HEK293T (cell line): ENCODE measurements at regions not wholly inside any gene's neighbourhood (a gene's known extent, or its start where the extent isn't known, plus 50 kb on each side); places are given as distances from the start of the nearest gene placed in this dataset.

Experiments used
- CTCF ChIA-PET: fragments of 350-600 bp; formaldehyde crosslinking; extraction: SDS; loops from one replicate; lab custom pipeline; 2021; ENCODE audit warnings: antibody characterized with exemption, inconsistent platforms; lab: Yijun Ruan, JAX
- POLR2A ChIA-PET: fragments of 350-600 bp; formaldehyde crosslinking; extraction: SDS; loops from one replicate; lab custom pipeline; 2020; ENCODE audit warnings: antibody characterized with exemption, inconsistent platforms; lab: Yijun Ruan, JAX
- DNase-seq: peaks from one replicate; pipeline ENCODE4 v3.0.0; 2012; ENCODE audit warnings: mixed read lengths; ENCODE audit errors: extremely low spot score
- ARNT ChIP-seq: fragments of 450-650 bp; IDR thresholded peaks from 2 replicates; pipeline ENCODE4 v1.6.1; 2017; ENCODE audit warnings: mild to moderate bottlenecking
- BHLHE40 ChIP-seq: fragments of 450-650 bp; IDR thresholded peaks from 2 replicates; pipeline ENCODE4 v1.6.1; 2016; ENCODE audit warnings: mild to moderate bottlenecking, moderate library complexity, borderline replicate concordance
- CTBP1 ChIP-seq: fragments of 450-650 bp; IDR thresholded peaks from 2 replicates; pipeline ENCODE4 v1.6.1; 2016; ENCODE audit warnings: borderline replicate concordance
- ELF4 ChIP-seq: fragments of 450-650 bp; IDR thresholded peaks from 2 replicates; pipeline ENCODE4 v1.6.1; 2017; ENCODE audit warnings: antibody characterized with exemption
- FOXA1 ChIP-seq: fragments of 450-650 bp; IDR thresholded peaks from 2 replicates; pipeline ENCODE4 v1.6.1; 2016; ENCODE audit warnings: mild to moderate bottlenecking
- FOXK2 ChIP-seq: fragments of 450-650 bp; IDR thresholded peaks from 2 replicates; pipeline ENCODE4 v1.6.1; 2016; ENCODE audit warnings: mild to moderate bottlenecking
- FOXM1 ChIP-seq: fragments of 450-650 bp; IDR thresholded peaks from 2 replicates; pipeline ENCODE4 v1.6.1; 2017; ENCODE audit warnings: mild to moderate bottlenecking, borderline replicate concordance
- HDGF ChIP-seq: fragments of 450-650 bp; IDR thresholded peaks from 2 replicates; pipeline ENCODE4 v1.6.1; 2017; ENCODE audit warnings: antibody characterized with exemption, borderline replicate concordance
- L3MBTL2 ChIP-seq: fragments of 450-650 bp; conservative IDR thresholded peaks from 2 replicates; pipeline ENCODE4 v1.6.1; 2016; ENCODE audit warnings: mild to moderate bottlenecking
- LEF1 ChIP-seq: fragments of 450-650 bp; IDR thresholded peaks from 2 replicates; pipeline ENCODE4 v1.6.1; 2017; ENCODE audit warnings: mild to moderate bottlenecking, borderline replicate concordance
- NFRKB ChIP-seq: fragments of 450-650 bp; IDR thresholded peaks from 2 replicates; pipeline ENCODE4 v1.6.1; 2016; ENCODE audit warnings: mild to moderate bottlenecking, moderate library complexity
- PKNOX1 ChIP-seq: fragments of 450-650 bp; IDR thresholded peaks from 2 replicates; pipeline ENCODE4 v1.6.1; 2016
- SP1 ChIP-seq: fragments of 450-650 bp; IDR thresholded peaks from 2 replicates; pipeline ENCODE4 v1.6.1; 2017
- SUZ12 ChIP-seq: fragments of 450-650 bp; IDR thresholded peaks from 2 replicates; pipeline ENCODE4 v1.6.1; 2016; ENCODE audit warnings: mild to moderate bottlenecking
- TARDBP ChIP-seq: fragments of 450-650 bp; IDR thresholded peaks from 2 replicates; pipeline ENCODE4 v1.6.1; 2016
- ZNF384 ChIP-seq: fragments of 450-650 bp; IDR thresholded peaks from 2 replicates; pipeline ENCODE4 v1.6.1; 2016

DNA sequence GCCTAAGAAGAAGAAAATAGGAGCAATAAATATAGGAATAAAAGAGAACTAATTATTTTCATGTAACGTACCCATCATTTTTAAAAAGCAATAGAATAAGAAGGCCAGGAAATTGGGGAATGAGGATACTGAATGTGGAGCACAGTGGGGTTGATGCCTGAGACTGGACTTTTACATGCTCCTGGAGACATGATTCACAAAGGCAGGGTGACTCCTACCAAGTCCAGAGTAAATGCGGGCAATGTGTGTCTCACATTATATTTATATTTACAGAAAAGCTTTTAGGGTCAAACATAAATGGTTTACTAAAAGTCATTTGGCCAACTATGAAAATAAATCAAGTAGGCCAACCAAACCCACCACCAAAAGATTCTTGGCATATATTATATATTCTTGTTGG lies 87.9 kb upstream of the COL5A2 start:
- TF ChIP-seq L3MBTL2: no peak
- TF ChIP-seq FOXA1: no peak
- TF ChIP-seq ZNF384: no peak
- no peak for TF ChIP-seq BHLHE40
- TF ChIP-seq HDGF: no peak
- no peak for TF ChIP-seq SUZ12
- no peak for TF ChIP-seq LEF1
- POLR2A ChIA-PET: no interaction called here
- no peak for DNase-seq
- CTCF ChIA-PET: no interaction called here

DNA sequence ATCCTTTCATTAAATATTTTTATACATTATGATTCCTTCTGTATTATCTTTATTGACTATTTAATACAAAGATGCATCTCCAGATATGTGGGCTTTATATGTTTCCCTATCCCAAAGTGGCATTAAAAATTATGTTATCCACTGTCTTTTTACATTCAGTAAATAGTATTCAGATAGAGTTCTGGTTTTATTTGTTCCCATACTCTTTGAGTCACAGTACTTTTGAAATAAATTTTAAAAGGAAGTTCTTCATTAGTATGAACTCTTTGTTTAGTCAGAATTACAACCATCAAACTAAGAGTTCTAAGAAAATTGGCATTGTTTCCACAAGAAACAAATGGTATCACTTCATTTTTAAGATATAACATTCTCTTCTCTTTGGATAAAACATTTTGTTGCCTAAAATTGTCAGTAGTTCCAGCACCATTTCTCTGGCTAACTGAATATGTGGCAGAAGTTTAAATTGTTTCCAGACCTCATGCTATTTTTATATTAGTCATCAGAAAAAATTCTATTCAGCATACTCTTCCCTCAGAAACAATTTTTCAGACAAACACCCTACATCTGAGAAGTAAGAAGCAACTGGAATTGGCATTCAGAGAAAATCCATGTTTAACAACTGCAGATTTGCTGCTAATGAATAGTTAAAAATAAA lies 88.5 kb upstream of the COL5A2 start:
- ChIA-PET POLR2A (no interaction called here), CTCF (no interaction called here)
- TF ChIP-seq NFRKB (no peak), SP1 (no peak), HDGF (no peak), TARDBP (no peak), FOXM1 (no peak), BHLHE40 (no peak), FOXK2 (no peak), PKNOX1 (no peak), FOXA1 (no peak), ZNF384 (no peak), ARNT (no peak), LEF1 (no peak), ELF4 (no peak), SUZ12 (no peak), L3MBTL2 (no peak), CTBP1 (no peak)
- no peak for DNase-seq

GRCh38 chr2:189268763-189269162 lies 89.2 kb upstream of the COL5A2 start:
- CTCF ChIA-PET: no interaction called here
- no peak for DNase-seq
- POLR2A ChIA-PET: no interaction called here
- TF ChIP-seq FOXA1 (no peak), BHLHE40 (no peak), FOXK2 (no peak), PKNOX1 (no peak), NFRKB (no peak), ELF4 (no peak), HDGF (no peak), SP1 (no peak), TARDBP (no peak), FOXM1 (no peak), ARNT (no peak), LEF1 (no peak), CTBP1 (no peak), ZNF384 (no peak), SUZ12 (no peak), L3MBTL2 (no peak)

DNA sequence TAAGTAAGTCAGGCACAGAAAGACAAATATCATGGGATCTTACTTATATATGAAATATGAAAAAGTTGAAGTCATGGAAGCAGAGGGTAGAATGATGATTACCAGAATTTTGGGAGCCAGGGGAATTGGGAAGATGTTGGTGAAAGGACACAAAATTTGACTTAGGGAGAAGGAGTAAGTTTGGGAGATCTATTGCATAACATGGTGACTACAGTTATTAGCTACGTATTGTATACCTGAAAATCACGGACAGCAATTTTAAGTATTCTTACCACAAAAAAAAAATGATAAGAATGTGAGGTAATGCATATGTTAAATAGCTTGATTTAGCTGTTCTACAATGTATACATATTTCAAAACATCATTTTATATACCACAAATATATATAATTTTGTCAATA lies 94.2 kb upstream of the COL5A2 start:
- TF ChIP-seq SP1: no peak
- ChIA-PET POLR2A (no interaction called here), CTCF (no interaction called here)
- DNase-seq: no peak

DNA sequence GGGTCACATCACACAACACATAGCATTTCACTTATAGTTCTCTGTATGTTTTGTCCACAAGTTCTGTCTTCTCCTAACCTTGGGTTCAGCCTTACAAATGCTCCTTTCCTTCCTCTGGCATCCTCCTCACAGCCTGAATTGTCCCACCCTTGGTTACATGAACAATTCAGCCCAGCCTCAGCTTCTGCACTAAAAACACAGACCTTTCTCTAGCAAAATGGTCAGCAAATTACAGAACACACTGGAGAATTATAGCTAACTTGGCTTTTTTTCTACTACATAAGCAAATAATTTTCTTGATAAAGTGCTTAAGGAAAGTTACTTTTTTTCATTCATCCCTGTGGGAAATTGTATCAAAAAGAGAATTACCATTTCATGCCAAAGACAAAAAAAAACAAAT lies 94.8 kb upstream of the COL5A2 start:
- TF ChIP-seq L3MBTL2 (no peak), NFRKB (no peak), FOXM1 (no peak), ZNF384 (no peak), FOXA1 (no peak), PKNOX1 (no peak), SP1 (no peak), ARNT (no peak), ELF4 (no peak), FOXK2 (no peak), BHLHE40 (no peak)
- no peak for DNase-seq
- ChIA-PET POLR2A (no interaction called here), CTCF (no interaction called here)

DNA sequence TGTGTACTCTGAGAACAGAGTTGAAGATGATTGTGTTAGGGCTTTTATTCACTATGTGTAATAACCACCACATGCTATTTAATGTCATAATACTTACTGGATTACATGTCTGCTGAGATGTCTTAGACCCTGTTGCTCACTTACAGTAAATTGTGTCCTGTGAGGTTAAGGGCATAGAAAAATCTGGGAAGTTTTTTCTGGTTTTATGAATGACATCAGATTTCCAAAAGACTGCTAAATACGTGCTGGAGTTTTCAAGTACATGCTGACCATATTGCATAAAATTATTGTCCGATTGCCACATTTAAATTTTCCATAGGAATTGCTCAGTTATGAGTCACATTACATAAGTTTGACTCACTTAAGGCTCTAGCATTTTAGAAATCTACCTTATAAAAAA lies 96.7 kb upstream of the COL5A2 start:
- CTCF ChIA-PET: no interaction called here
- DNase-seq: no peak
- TF ChIP-seq NFRKB (no peak), ARNT (no peak), SUZ12 (no peak), LEF1 (no peak), ZNF384 (no peak), FOXK2 (no peak), TARDBP (no peak), CTBP1 (no peak), SP1 (no peak)
- POLR2A ChIA-PET: no interaction called here

GRCh38 chr2:189281201-189281600 lies 101.6 kb upstream of the COL5A2 start:
- ChIA-PET CTCF (no interaction called here), POLR2A (no interaction called here)

More at GRCh38 chr2:189281201-189281600, 101.6 kb upstream of the COL5A2 start:
- TF ChIP-seq ARNT: no peak
- no peak for TF ChIP-seq ZNF384
- TF ChIP-seq BHLHE40: no peak
- no peak for TF ChIP-seq FOXK2
- no peak for TF ChIP-seq SUZ12
- no peak for TF ChIP-seq PKNOX1
- no peak for DNase-seq
